ENCODE measurements at regions not wholly inside any gene's neighbourhood (a gene's known extent, or its start where the extent isn't known, plus 50 kb on each side); places are given as distances from the start of the nearest gene placed in this dataset.
"Not testable (repeated sequence)": the region's sequence is repeated elsewhere in the genome, so short reads cannot be mapped to it uniquely, and the experiment has no call there.

DNA sequence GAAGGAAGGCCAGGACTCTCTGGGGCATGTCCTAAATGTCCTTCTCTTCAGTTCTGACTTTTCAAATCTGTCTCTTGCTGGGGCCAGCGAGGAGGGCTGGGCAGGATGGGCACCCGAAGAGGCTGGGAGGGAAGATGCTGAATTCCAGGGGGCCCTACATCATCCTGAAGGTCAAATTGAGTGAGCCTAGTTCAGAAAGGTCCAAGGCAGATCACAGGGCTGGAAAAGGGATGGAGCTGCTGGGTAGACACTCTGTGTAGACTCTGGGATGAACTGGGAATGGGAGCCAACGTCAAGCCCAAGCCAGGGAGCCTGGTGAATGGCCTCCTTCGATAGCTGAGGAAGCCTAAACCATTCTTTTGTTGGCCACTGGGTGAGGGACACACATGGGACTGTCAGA is 133.1 kb downstream of the MYCN start:
- DNase-seq: no peak

DNA sequence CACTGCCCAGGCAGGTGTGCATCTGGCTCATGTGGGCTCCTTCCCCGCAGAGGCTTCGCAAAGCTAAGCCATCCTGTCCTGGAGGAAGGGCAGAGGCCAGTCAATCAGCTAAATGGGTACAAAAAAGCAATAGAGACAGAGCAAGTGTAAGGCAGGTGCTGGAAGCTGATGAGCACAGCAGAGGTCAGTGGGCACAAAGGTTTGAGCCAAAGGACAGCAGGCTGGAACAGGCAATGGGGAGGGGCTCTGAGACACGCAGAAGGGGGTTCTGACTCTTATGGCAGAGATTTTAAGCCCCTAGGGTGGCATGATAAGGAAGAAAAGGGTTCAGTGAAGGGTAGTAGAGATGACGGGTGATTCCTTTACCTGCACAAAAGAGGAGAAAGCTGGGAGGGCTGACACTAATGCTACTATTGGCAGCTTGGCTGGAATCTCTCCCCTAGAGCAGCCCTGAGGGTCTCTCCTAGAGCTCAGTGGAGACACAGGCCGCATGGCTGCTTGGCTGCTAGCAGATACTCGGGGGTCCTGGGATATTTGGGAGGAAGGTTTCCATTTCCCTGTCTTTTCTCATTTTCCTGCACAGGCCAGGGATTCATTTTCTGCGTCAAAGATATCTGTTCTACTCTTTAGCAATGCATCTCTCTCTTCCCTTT is 132.4 kb downstream of the MYCN start:
- DNase-seq: no peak

DNA sequence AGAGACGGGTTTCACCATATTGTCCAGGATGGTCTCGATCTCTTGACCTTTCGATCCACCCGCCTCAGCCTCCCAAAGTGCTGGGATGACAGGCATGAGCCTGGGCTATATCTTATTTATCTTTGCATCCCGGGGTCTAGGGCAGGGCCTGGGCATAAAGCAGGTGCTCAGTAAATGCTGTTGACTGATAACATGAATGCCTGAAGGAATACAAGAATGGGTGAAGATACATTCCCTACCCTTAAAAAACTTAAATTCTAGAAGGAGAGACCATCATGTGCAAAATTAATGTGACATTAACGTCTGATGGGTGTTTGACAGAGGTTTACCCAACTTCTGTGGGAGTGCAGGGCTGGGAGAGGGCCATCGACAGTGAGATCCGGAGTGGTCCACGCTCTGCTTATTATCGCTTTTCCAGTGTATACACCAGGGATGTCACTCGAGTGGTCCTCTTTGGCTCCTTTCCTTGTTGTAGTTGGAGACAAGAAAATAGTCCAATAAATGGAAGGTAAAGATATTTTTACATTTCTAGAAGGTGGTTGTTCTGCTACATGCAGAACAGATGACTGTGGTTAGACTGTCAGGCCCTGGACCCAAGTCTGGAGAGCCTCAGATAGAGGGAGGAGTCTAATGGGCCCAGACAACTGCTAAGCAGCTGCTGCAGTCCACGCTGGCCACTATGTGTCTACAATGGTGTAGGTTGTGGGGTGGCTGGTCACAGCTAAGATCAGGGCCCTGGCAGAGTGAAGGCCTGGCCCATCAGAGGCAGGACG is 131.7 kb downstream of the MYCN start:
- DNase-seq: no peak

DNA sequence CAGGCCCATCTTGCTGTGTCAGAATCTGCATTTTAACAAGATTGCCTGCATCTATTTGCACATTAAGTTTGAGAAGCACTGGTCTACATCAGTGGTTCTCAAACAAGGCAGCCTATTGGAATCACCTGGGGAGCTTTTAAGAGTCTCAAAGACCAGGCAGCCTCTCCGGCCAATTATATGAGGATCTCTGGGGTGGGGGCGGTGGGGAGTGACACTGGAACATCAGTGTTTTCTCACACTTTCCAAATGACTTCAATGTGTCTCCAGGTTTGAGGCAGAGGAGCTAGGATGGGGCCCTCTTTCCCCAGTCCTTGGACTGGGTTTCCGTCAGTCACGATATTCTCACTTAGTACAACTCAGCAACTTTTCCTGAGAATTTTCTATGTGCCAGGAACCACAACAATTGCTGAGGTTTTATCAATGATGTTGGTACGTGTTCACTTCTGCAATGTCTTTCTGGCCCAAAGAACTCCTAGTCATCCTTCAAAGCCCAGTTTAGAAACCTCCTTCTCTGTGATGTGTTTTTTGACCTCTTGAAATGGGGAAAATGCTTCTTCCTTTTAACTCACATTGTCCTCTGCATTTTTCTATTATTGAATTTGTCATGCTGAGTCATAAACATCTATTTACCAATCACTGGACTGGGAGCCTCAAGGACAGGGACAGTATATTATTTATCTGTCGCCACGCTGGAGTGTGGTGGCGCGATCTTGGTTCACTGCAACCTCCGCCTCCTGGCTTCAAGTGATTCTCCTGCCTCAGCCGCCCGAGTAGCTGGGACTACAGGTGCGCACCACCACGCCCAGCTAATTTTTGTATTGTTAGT is 130.9 kb downstream of the MYCN start:
- no peak for DNase-seq

DNA sequence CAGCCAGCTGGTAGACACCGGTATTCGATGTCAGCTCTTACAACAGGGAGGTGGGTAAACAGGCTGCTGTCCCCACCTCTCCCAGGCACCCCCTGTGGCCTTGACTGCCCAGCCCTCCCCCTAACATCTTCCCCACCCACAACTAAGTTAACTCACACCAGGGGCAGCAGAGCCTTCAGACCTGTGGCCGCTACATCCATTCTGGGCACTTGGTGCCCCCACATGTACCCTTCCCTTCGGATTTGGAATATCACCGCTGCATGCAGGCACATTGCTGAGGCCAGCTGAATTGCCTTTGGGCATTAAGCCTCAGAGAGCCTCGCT is 130.3 kb downstream of the MYCN start:
- no peak for DNase-seq

DNA sequence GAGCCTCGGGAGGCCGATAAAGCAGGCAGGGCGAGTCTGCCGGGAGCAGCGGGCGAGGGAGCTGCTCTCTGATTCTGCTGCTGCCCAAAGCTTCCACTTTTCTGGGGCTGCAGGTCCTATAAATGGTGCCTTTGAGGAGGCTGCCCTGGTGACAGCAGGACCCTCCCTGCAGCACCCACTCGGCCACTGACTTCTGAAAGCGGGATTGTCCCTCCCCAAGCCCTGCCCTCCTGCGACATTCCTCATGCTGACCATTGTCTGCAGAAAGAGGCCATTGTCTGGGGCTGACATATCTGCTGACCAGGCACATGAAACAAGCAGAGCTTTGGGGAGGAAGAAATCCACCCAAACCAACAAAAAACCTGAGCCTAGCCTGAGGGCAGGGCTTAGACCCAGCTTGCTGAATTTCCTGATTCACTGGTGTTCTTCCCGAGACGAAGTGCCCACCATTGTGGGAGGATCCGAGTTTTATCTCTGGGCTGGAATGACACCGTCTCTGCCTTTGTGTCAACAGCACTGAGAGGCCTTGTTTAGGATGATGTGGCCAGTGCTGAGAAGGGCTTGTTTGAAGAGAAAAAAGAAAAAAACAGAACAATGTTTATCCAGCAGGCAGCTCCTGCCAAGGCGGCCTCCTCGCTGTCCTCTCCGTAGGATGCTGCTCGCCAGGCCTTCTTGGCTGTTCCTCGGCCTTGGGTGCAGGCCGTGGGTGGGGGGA is 129.7 kb downstream of the MYCN start:
- no peak for DNase-seq

DNA sequence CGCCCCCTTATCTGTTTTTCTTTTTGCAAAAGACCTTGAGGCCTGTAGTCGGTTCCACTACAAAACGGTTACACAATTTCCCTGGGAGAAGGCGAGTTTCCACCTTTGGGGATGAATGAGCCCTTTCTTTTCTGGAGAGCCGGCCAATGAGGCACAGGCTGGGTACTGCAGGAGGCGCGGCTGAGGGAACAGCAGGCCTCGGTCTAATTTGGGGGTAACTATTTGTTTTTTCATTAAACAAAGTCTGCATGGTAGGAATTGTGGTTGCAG is 129.2 kb downstream of the MYCN start:
- DNase-seq: no peak

DNA sequence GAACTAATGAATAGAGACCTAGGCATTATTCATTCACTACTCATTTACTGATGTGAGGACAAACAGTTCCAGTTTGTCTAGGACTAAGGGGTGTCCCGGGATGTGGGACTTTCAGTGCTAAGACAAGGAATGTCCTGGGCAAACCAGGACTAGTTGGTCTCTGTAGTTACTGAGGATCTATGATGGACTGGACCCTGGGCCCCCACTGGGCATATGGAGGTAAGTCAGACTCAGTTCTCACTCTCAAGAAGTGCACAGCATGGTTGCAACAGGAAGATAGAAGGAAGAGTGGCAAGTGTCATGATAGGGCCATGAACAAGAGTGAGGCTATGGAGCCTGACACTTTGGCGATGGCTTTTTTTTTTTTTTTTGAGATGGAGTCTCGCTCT is 128.2 kb downstream of the MYCN start:
- DNase-seq: no peak

DNA sequence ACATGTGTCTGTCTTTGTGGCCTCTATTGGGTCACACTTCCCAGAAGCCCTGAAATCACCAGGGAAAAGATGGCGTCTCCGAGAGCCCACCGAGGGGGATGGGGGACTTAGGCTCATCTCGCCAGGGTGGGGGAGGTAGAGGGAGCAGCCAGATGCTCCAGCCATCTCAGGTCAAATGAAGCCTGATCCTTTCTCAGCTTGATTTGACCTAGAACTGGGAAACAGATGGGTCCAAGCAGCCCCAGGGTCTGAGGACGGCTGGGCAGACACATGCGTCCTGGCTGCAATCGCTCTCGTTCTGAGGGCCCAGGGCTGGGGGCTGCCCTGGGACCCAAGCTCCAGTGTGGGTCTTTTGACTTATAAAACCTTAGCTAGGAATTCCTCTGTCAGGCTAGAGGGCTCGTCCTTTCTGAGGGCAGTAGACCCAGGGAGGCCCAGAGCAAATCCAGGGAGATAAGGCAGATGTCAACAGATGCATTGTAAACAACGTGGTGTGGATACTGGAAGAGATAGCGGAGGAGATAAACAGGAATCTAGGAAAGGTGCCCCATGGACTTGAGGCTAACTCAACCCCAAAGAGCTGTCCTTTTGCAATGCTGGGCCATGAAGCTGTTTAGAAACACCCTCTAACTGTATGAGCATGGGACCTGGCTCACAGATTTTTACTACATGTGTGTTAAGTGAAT is 127.7 kb downstream of the MYCN start:
- no peak for DNase-seq

DNA sequence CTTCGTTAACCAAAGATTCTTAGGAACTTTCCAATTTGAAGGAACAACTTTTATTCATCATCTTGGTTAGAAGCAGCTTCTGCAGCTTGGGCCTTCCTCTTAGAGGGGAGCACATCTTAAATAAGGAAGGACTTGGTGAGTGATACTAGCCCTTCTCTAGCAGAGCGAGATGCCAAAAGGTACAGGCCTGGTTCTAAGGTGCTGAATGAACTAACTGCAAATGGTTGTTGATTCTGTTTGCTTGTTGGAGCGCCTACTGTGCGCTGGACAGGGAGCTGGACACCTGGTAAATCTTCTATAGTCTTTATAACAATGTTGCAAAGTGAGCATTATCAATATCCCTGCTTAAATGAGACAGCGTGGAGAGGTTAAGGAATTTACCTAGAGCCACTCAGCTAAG is 127.1 kb downstream of the MYCN start:
- DNase-seq: no peak

DNA sequence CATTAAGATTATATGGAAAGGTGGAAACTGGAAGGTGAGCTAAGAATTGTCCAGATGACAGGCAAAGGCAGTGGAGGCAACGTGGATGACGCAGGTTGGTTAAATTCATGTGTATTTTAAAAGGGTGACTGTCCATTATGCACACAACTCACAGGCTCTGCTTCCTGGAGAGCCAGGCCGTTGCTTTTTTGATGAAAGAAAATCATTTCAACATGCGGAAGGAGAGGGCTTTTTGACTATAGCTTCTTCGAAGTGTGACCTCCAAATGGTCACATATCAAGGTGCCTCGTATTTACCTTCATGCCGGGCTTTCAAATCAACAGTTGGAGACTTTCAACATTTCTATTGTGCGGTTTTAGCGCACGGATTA is 126.7 kb downstream of the MYCN start:
- DNase-seq: no peak

DNA sequence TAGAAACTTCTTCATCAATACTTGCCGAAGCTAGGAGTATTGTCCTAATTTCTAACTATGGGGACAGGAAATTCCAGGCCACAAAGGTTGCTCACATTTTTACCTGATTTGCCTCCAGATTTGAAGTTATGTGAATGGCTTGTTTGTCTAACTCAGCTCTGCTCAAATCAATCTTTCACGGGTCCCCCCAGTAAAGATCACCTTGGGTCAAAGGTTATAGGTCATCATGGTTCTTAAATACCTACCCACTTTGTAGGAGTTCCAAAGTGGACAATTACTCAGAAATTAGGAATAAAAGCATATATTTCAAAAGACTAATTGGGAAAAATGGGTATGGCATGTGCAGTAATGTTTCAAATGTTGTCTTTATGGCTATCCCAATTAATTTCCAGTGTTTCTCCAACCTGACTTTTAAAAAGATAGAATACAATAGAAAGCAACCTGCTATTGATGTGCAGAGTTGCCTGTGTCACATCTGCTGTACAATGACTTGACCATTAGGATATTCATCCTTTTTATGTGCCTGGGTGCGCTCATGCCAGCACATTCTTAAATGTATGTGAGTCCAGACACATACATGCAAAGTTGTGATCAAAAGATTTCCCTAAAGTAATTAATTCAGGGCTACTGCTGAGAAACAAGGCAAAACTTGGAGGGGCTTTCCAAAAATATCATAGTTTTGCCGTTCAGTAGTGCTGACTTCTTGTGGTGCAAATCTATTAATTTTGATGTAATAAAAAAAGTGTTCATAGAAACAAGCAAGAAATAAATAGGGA is 126.1 kb downstream of the MYCN start:
- no peak for DNase-seq

DNA sequence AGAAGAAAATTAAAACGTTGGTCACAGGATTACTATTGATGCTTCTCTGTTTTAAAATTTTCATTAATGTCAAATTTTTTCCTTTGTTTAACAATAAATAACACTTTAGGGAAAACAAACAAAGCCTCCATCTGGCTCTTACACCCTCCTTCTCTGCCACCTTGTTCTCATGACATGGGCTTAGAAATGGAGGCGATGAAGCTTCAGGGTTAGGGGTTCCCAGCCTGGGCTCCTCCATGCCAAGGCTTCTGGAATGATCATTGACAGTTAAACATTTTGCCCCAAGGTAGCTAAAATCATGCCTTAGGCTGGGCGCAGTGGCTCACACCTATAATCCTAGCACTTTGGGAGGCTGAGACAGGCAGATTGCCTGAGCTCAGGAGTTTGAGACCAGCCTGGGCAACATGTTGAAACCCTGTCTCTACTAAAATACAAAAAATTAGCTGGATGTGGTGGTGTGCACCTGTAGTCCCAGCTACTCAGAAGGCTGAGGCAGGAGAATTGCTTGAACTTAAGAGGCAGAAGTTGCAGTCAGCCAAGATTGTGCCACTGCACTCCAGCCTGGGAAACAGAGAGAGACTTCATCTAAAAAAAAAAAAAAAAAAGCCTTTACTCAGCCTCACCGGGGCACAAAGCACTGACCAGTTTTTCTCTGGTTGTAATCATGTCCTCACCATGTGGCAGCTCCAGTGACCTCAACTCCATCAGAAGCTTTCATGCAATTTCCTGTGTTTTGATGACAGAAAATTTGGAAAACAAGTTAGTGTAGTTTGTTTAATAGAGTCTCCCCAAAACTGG is 125.1 kb downstream of the MYCN start:
- DNase-seq: not testable (repeated sequence)

DNA sequence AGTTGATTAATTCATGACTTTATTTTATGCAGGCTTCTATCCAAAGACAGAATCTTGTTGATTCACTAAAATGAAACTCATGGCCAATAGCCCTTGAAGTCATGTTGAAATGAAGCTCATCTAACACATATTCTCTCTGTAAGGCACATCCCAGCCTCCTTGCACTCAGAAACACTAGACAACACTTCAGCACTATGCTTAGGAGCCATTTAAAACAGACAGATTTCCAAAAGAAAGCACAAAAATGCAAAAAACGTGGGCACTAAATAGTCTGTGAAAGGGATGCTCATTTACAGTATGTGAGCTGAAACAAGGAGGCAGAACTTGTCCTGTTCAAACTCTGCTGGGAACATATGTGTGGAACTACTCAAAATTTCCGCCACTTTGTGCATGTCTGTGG is 124.4 kb downstream of the MYCN start:
- no peak for DNase-seq

DNA sequence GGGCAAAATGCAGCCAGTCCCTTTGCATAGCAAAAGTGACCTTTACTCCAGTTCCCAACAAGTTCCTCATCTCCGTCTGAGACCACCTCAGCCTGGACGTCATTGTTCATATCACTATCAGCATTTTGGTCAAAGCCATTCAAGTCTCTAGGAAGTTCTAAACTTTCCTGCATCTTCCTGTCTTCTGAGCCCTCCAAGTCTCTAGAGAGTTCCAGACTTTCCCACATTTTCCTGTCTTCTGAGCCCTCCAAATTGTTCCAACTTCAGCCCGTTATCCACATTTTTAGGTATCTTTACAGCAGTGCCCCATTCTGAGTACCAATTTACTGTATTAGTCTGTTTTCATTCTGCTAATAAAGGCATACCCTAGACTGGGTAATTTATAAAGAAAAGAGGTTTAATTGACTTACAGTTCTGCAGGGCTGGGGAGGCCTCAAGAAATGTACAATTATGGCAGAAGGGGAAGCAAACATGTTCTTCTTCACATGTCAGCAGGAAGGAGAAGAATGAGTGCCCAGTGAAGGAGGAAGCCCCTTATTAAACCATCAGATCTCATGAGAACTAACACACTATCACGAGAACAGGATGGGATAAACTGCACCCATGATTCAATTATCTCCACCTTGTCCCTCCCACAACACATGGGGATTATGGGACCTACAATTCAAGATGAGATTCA is 123.7 kb downstream of the MYCN start:
- DNase-seq: no peak

DNA sequence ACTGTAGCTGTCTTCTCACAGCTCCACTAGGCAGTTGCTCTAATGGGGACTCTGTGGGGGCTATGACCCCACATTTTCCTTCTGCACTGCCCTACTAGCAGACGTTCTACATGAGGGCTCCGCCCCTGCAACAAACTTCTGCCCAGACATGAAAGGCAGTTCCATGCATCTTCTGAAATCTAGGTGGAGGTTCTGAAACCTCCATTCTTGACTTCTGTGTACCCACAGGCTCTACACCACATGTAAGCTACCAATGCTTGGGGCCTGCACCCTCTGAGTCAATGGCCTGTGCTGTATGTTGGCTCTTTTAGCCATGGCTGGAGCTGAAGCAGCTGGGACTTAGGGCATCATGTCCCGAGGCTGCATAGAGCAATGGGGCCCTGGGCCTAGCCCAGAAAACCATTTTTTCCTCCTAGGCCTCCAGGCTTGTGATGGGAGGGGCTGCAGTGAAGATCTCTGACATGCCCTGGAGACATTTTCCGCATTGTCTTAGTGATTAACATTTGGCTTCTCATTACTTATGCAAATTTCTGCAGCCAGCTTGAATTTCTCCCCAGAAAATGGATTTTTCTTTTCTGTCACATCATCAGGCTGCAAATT is 123.0 kb downstream of the MYCN start:
- no peak for DNase-seq

DNA sequence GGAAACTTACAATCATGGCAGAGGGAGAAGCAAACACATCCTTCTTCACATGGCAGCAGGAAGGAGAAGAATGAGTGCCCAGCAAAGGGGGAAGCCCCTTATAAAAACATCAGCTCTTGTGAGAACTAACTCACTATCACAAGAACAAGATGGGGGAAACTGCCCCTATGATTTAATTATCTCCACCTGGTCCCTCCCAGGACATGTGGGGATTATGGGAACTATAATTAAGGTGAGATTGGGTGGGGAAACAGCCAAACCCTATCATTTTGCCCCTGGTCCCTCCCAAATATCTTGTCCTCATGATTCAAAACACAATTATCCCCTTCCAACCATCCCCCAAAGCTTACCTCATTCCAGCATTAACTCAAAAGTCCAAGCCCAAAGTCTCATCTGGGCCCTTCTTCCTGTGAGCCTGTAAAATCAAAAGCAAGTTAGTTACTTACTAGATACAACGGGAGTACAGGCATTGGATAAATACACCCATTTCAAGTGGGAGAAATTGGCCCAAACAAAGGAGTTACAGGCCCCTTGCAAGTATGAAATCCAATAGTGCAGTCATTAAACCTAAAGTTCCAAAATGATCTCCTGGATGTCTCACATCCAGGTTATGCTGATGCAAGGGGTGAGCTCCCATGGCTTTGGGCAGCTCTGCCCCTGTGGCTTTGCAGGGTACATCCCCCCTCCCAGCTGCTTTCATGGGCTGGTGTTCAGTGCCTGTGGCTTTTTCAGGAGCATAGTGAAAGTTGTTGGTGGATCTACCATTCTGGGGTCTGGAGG is 122.3 kb downstream of the MYCN start:
- DNase-seq: no peak

DNA sequence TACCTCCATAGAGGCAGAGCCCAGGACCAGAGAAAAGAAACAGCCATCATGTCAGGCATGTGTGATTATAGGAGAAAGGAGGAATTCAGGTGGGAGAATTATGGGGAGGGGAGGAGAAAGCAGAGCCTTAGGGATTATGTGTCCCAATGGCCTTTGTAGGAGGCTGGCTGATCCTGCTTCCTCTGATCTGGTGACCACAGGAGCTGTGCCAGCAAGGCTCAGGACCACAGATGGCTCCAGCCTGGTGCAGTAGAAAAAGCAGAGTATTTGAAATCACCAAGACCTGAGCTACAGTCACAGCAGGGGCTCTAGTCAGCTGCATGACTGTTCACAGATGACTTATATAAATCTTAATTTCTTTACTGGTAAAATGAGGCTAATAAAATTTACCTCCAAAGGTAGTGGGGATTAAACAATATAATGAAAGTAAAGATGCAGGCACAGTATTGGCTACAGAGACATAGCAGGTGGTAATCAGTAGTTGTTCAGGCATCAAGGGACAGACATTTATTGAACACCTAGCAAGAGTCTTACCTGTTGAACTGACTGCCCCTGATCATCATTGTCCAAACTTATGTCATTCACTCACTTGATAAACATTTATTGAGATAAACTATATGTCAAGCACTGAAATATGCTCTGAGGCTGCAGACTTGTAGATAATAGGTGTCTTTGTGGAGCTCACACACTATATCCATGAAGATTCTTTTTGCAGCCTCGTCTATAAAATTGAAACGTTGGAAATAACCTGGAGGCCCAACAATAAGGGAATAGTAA is 121.3 kb downstream of the MYCN start:
- no peak for DNase-seq

DNA sequence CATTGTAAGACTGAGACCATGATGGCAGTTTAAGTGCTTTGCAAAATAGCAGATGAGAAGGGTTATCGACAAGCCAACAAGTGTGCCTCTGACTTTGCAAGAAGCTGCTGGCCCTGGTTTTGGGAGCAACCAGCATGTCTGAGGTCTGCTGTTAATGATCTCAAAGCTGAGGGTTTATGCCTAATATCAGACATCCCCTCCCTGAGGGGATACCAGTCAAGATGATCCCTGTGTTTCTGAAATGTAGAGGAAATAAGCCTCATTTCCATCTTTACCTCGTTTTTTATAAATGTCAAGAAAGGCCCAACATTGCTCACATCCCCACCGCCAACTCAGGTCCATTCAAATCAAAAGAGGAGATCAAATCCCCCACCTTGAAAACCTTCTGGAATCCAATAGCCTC is 120.6 kb downstream of the MYCN start:
- DNase-seq: no peak

Data from fibroblast of skin of back (primary cell).